CD4-positive, alpha-beta T cell (primary cell): ENCODE measurements at regions not wholly inside any gene's neighbourhood (a gene's known extent, or its start where the extent isn't known, plus 50 kb on each side); places are given as distances from the start of the nearest gene placed in this dataset.

Experiments used
- ATAC-seq: fragments of 200-7000 bp; cut with Tn5 transposase; one replicate; pipeline ENCODE4 v1.10.0; 2022; ENCODE audit warnings: mild to moderate bottlenecking; ENCODE audit not compliant: poor library complexity
- CTCF ChIA-PET: fragments of 350-600 bp; sonication (Branson Sonifier 250); formaldehyde crosslinking; loops from one replicate; lab custom pipeline; 2021; ENCODE audit warnings: antibody characterized with exemption, inconsistent platforms; lab: Charles Lee
- POLR2A ChIA-PET: fragments of 350-600 bp; sonication (Branson Sonifier 250); formaldehyde crosslinking; loops from one replicate; lab custom pipeline; 2021; ENCODE audit warnings: antibody characterized with exemption, inconsistent platforms; lab: Charles Lee
- DNase-seq, 14 experiments: peaks; one replicate each; pipeline ENCODE4 v3.0.0-alpha.2; 2013 to 2020; ENCODE audit warnings: mixed read lengths in 2 of 14
- H3K27ac ChIP-seq, 2 donors: one replicate each; pipeline versions ENCODE4 v1.5.1 to v1.7.0; 2013; ENCODE audit warnings: low read length in 2 of 2, low read depth in 1 of 2, mild to moderate bottlenecking in 1 of 2
- H3K27me3 ChIP-seq, 2 experiments: 1 replicate in 1 of 2; 2 replicates in 1 of 2; pipeline versions ENCODE4 v1.6.1 to v1.7.0; 2013; ENCODE audit warnings: low read length in 2 of 2, control low read depth in 1 of 2, mild to moderate bottlenecking in 1 of 2, moderate library complexity in 1 of 2; ENCODE audit not compliant: insufficient read depth in 2 of 2, control insufficient read depth in 1 of 2
- H3K36me3 ChIP-seq: one replicate; pipeline ENCODE4 v1.6.1; 2013; ENCODE audit warnings: low read length, control low read depth; ENCODE audit not compliant: insufficient read depth
- H3K4me1 ChIP-seq: one replicate; pipeline ENCODE4 v1.6.1; 2013; ENCODE audit warnings: low read length, control low read depth; ENCODE audit not compliant: insufficient read depth
- H3K4me3 ChIP-seq: one replicate; pipeline ENCODE4 v1.5.1; 2013; ENCODE audit warnings: mild to moderate bottlenecking, low read length, moderate library complexity
- H3K9me3 ChIP-seq, 2 experiments: 1 replicate in 1 of 2; 2 replicates in 1 of 2; pipeline versions ENCODE4 v1.6.1 to v1.7.0; 2013; ENCODE audit warnings: low read length in 2 of 2, mild to moderate bottlenecking in 2 of 2, control low read depth in 1 of 2, moderate library complexity in 1 of 2; ENCODE audit not compliant: control insufficient read depth in 1 of 2, insufficient read depth in 1 of 2
- H3K27ac Mint-ChIP-seq: one replicate; pipeline ENCODE4 v1.8.0; 2020; ENCODE audit warnings: mixed read lengths
- H3K27me3 Mint-ChIP-seq: one replicate; pipeline ENCODE4 v1.8.0; 2021; ENCODE audit warnings: mixed read lengths
- H3K36me3 Mint-ChIP-seq: one replicate; pipeline ENCODE4 v1.8.0; 2021; ENCODE audit warnings: low read depth, mixed read lengths
- H3K4me1 Mint-ChIP-seq: one replicate; pipeline ENCODE4 v1.8.0; 2021; ENCODE audit warnings: low read depth, mixed read lengths
- H3K4me3 Mint-ChIP-seq: one replicate; pipeline ENCODE4 v1.8.0; 2020; ENCODE audit warnings: mild to moderate bottlenecking, mixed read lengths
- H3K9me3 Mint-ChIP-seq: one replicate; pipeline ENCODE4 v1.8.0; 2020; ENCODE audit warnings: mixed read lengths
- CTCF ChIP-seq: fragments of 200-600 bp; IDR thresholded peaks from one replicate; pipeline ENCODE4 v1.8.0; 2022; ENCODE audit warnings: antibody characterized with exemption, mild to moderate bottlenecking
- intact Hi-C, 2 experiments: fragments of 100-400 bp; cut with DNase I in 1 of 2; cut with micrococcal nuclease in 1 of 2; formaldehyde crosslinking; loops; one replicate each; pipeline versions ENCODE4 v1.15.1 to v1.9.0; 2023 to 2025; cut with DNase I, micrococcal nuclease

GRCh38 chr5:112579599-112580170, 158.0 kb upstream of the APC start:
- ChIA-PET CTCF (no interaction called here), POLR2A (no interaction called here)
- no peak overlapping the region for H3K27ac Mint-ChIP-seq
- no peaks in the 10 kb centered on the region for H3K36me3 Mint-ChIP-seq
- peaks cover 5% of the 10 kb centered on the region for H3K27me3 Mint-ChIP-seq
- Histone ChIP-seq H3K27ac (no peak overlapping the region), H3K27me3 (peaks cover 0 to 2% of the 10 kb centered on the region in 2 experiments), H3K4me3 (no peak overlapping the region), H3K36me3 (no peaks in the 10 kb centered on the region), H3K4me1 (no peaks in the 10 kb centered on the region), H3K9me3 (no peaks in the 10 kb centered on the region)
- no peaks in the 10 kb centered on the region for H3K4me1 Mint-ChIP-seq
- H3K9me3 Mint-ChIP-seq = no peaks in the 10 kb centered on the region
- no peak for TF ChIP-seq CTCF
- no peak overlapping the region for H3K4me3 Mint-ChIP-seq
- DNase-seq (no peak), ATAC-seq (no peak)
- intact Hi-C loops = no loop called here

GRCh38 chr5:112581811-112582320, 155.8 kb upstream of the APC start:
- Histone ChIP-seq H3K9me3 (no peaks in the 10 kb centered on the region), H3K36me3 (no peaks in the 10 kb centered on the region), H3K4me1 (peaks cover 4% of the 10 kb centered on the region), H3K27me3 (peaks cover 0 to 2% of the 10 kb centered on the region in 2 experiments), H3K4me3 (no peak overlapping the region), H3K27ac (no peak overlapping the region)
- H3K4me1 Mint-ChIP-seq = no peaks in the 10 kb centered on the region
- H3K27ac Mint-ChIP-seq = no peak overlapping the region
- H3K9me3 Mint-ChIP-seq = no peaks in the 10 kb centered on the region
- H3K36me3 Mint-ChIP-seq = no peaks in the 10 kb centered on the region
- ChIA-PET POLR2A (no interaction called here), CTCF (no interaction called here)
- intact Hi-C loops = no loop called here
- peaks cover 18% of the 10 kb centered on the region for H3K27me3 Mint-ChIP-seq
- no peak overlapping the region for H3K4me3 Mint-ChIP-seq
- no peak for TF ChIP-seq CTCF
- no peak for ATAC-seq
- no peak for DNase-seq

- no peaks in the 10 kb centered on the region for H3K9me3 ChIP-seq
- ChIA-PET CTCF (no interaction called here), POLR2A (no interaction called here)
- H3K4me1 ChIP-seq = peaks cover 4% of the 10 kb centered on the region
- Mint-ChIP-seq H3K36me3 (no peaks in the 10 kb centered on the region), H3K27me3 (peaks cover 18% of the 10 kb centered on the region), H3K4me3 (no peak overlapping the region), H3K4me1 (no peaks in the 10 kb centered on the region), H3K9me3 (no peaks in the 10 kb centered on the region), H3K27ac (no peak overlapping the region)
- intact Hi-C loops = no loop called here
- no peak overlapping the region for H3K27ac ChIP-seq
- ATAC-seq (no peak), DNase-seq (no peak)
- H3K27me3 ChIP-seq = peaks cover 0 to 2% of the 10 kb centered on the region in 2 experiments
- no peak overlapping the region for H3K4me3 ChIP-seq
- no peak for TF ChIP-seq CTCF
- H3K36me3 ChIP-seq = no peaks in the 10 kb centered on the region
Observed at GRCh38 chr5:112583166-112583565, 154.5 kb upstream of the APC start.
